H1 (cell line): ENCODE measurements at regions not wholly inside any gene's neighbourhood (a gene's known extent, or its start where the extent isn't known, plus 50 kb on each side); places are given as distances from the start of the nearest gene placed in this dataset.

Experiments used
- CREB1 ChIP-seq: IDR thresholded peaks from 2 replicates; pipeline ENCODE4 v1.6.1; 2012; ENCODE audit warnings: inconsistent platforms
- EP300 ChIP-seq, 2 experiments: IDR thresholded peaks; 1 replicate in 1 of 2; 2 replicates in 1 of 2; pipeline ENCODE4 v1.6.1; 2011 to 2012; ENCODE audit warnings: low read depth in 2 of 2, low read length in 2 of 2, mild to moderate bottlenecking in 2 of 2, borderline replicate concordance in 1 of 2, inconsistent platforms in 1 of 2, moderate library complexity in 1 of 2
- EZH2 ChIP-seq: fragments of 200-600 bp; sonication (generic); IDR thresholded peaks from 2 replicates; pipeline ENCODE4 v1.7.1; 2012; ENCODE audit warnings: low read depth, mild to moderate bottlenecking, moderate library complexity, low read length, inconsistent platforms; ENCODE audit not compliant: severe bottlenecking
- KDM5A ChIP-seq: fragments of 200-600 bp; IDR thresholded peaks from 2 replicates; pipeline ENCODE4 v1.7.1; 2012; ENCODE audit warnings: mild to moderate bottlenecking, low read length, inconsistent platforms, mixed read lengths
- POLR2A ChIP-seq, 2 experiments: IDR thresholded peaks; 1 replicate in 1 of 2; 2 replicates in 1 of 2; pipeline ENCODE4 v1.6.1; 2011; ENCODE audit warnings: low read depth in 2 of 2, low read length in 2 of 2, mild to moderate bottlenecking in 2 of 2; ENCODE audit errors: control extremely low read depth in 1 of 2
- POLR2AphosphoS5 ChIP-seq: IDR thresholded peaks from 2 replicates; pipeline ENCODE4 v1.6.1; 2011; ENCODE audit warnings: low read depth, low read length
- TCF12 ChIP-seq: IDR thresholded peaks from 2 replicates; pipeline ENCODE4 v1.6.1; 2011; ENCODE audit warnings: low read depth, mild to moderate bottlenecking, low read length
- YY1 ChIP-seq: IDR thresholded peaks from 2 replicates; pipeline ENCODE4 v1.6.1; 2011; ENCODE audit warnings: low read depth, mild to moderate bottlenecking, low read length
- TF ChIP-seq, protein P1 (sequence below), 3 experiments: IDR thresholded peaks; 1 replicate in 2 of 3; 2 replicates in 1 of 3; pipeline versions ENCODE4 v1.5.1 to v1.6.1; 2011; ENCODE audit warnings: low read length in 3 of 3, mild to moderate bottlenecking in 3 of 3, inconsistent platforms in 2 of 3, low read depth in 1 of 3, moderate library complexity in 1 of 3; ENCODE audit not compliant: insufficient read depth in 1 of 3; ENCODE audit errors: control extremely low read depth in 1 of 3
- TF ChIP-seq, protein P2 (sequence below): IDR thresholded peaks from 2 replicates; pipeline ENCODE4 v1.6.1; 2012; ENCODE audit warnings: low read length, inconsistent platforms

DNA sequence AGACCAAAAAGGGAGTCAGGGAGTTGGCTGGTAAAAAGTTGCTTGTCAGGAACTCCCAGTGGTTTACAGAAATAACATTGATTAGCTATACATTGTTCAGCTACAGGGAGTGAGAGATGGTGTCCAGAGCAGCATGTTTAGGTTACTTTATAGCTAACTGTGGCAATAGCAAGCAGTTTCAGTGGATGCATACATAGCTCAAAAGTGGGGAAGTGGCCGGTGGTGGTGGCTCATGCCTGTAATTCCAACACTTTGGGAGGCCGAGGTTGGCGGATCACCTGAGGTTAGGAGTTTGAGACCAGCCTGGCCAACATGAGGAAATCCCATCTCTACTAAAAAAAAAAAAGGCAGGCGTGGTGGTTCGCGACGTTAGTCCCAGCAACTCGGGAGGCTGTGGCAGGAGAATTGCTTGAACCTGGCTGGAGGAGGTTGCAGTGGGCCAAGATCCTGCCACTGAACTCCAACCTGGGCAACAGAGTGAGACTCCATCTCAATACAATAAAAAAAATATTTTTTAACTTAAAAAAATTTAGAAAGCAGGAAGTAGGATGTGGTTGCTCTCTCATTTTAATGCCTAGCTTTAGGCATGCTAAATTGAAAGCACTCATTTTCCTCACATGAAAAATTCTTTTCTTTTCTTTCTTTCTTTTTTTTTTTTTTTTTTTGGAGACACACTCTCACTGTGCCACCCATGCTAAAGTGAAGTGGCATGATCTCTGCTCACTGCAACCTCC, 109.7 kb downstream of the PPIAL4G start:
- TF ChIP-seq POLR2A (IDR thresholded peaks at IDR 0.05; ENCODE audit: control extremely low read depth in 1 of 2, low read depth in 2 of 2, low read length in 2 of 2) (no peak), EZH2 (no peak), YY1 (no peak), POLR2AphosphoS5 (no peak), CREB1 (no peak), KDM5A (no peak), TCF12 (no peak), EP300 (IDR thresholded peaks at IDR 0.05; ENCODE audit: borderline replicate concordance in 1 of 2, low read depth in 2 of 2, low read length in 2 of 2) (no peak)
- TF ChIP-seq, protein P1, sequence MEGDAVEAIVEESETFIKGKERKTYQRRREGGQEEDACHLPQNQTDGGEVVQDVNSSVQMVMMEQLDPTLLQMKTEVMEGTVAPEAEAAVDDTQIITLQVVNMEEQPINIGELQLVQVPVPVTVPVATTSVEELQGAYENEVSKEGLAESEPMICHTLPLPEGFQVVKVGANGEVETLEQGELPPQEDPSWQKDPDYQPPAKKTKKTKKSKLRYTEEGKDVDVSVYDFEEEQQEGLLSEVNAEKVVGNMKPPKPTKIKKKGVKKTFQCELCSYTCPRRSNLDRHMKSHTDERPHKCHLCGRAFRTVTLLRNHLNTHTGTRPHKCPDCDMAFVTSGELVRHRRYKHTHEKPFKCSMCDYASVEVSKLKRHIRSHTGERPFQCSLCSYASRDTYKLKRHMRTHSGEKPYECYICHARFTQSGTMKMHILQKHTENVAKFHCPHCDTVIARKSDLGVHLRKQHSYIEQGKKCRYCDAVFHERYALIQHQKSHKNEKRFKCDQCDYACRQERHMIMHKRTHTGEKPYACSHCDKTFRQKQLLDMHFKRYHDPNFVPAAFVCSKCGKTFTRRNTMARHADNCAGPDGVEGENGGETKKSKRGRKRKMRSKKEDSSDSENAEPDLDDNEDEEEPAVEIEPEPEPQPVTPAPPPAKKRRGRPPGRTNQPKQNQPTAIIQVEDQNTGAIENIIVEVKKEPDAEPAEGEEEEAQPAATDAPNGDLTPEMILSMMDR (IDR thresholded peaks at IDR 0.05; ENCODE audit: control extremely low read depth in 1 of 3, insufficient read depth in 1 of 3, low read depth in 1 of 3, low read length in 3 of 3): no peak
- TF ChIP-seq, protein P2, sequence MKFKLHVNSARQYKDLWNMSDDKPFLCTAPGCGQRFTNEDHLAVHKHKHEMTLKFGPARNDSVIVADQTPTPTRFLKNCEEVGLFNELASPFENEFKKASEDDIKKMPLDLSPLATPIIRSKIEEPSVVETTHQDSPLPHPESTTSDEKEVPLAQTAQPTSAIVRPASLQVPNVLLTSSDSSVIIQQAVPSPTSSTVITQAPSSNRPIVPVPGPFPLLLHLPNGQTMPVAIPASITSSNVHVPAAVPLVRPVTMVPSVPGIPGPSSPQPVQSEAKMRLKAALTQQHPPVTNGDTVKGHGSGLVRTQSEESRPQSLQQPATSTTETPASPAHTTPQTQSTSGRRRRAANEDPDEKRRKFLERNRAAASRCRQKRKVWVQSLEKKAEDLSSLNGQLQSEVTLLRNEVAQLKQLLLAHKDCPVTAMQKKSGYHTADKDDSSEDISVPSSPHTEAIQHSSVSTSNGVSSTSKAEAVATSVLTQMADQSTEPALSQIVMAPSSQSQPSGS: no peak
